K562 (cell line): ENCODE measurements at regions not wholly inside any gene's neighbourhood (a gene's known extent, or its start where the extent isn't known, plus 50 kb on each side); places are given as distances from the start of the nearest gene placed in this dataset.

Experiments used
- C11orf30 ChIP-seq: fragments of 450-650 bp; IDR thresholded peaks from 2 replicates; pipeline ENCODE4 v1.6.1; 2016; ENCODE audit warnings: low read depth, mild to moderate bottlenecking
- EGR1 ChIP-seq: fragments of 450-650 bp; conservative IDR thresholded peaks from 2 replicates; pipeline ENCODE4 v1.6.1; 2017; ENCODE audit warnings: mild to moderate bottlenecking
- JUNB ChIP-seq: fragments of 450-650 bp; formaldehyde crosslinking; conservative IDR thresholded peaks from 2 replicates; pipeline ENCODE4 v1.4.0; 2020; ENCODE audit warnings: mild to moderate bottlenecking
- NRF1 ChIP-seq, 2 experiments: fragments of 450-650 bp; IDR thresholded peaks in 1 of 2; conservative IDR thresholded peaks in 1 of 2; 2 replicates each; pipeline ENCODE4 v1.6.1; 2014; ENCODE audit warnings: mild to moderate bottlenecking in 2 of 2
- PATZ1 ChIP-seq: fragments of 250-450 bp; sonication (Bioruptor Pico); IDR thresholded peaks from 2 replicates; pipeline ENCODE4 v1.5.0; 2020; ENCODE audit warnings: mild to moderate bottlenecking, borderline replicate concordance
- RFX5 ChIP-seq: IDR thresholded peaks from 2 replicates; pipeline ENCODE4 v1.6.1; 2011; ENCODE audit warnings: low read depth, mild to moderate bottlenecking, improper control_type of control experiment, low read length
- SMARCA5 ChIP-seq: fragments of 450-650 bp; IDR thresholded peaks from 2 replicates; pipeline ENCODE4 v1.6.1; 2016
- STAT5B ChIP-seq: fragments of 250-450 bp; sonication (Bioruptor Pico); IDR thresholded peaks from 2 replicates; pipeline ENCODE4 v1.8.0; 2021; ENCODE audit warnings: mild to moderate bottlenecking, inconsistent platforms
- TAF1 ChIP-seq: IDR thresholded peaks from 2 replicates; pipeline ENCODE4 v1.6.1; 2011; ENCODE audit warnings: mild to moderate bottlenecking, low read length, moderate library complexity; ENCODE audit not compliant: insufficient read depth, control insufficient read depth, severe bottlenecking; ENCODE audit errors: extremely low read depth
- ZBED1 ChIP-seq: IDR thresholded peaks from 2 replicates; pipeline ENCODE4 v1.6.1; 2014
- ZNF253 ChIP-seq: fragments of 250-450 bp; sonication (Bioruptor Pico); conservative IDR thresholded peaks from 2 replicates; pipeline ENCODE4 v1.6.1; 2021; ENCODE audit warnings: mild to moderate bottlenecking
- TF ChIP-seq, protein P1 (sequence below): sonication (generic); formaldehyde crosslinking; IDR thresholded peaks from 2 replicates; pipeline ENCODE4 v1.8.1; 2023; ENCODE audit warnings: mild to moderate bottlenecking, missing genetic modification reagents
- TF ChIP-seq, protein P2 (sequence below): fragments of 450-650 bp; IDR thresholded peaks from 2 replicates; pipeline ENCODE4 v1.6.1; 2016; ENCODE audit warnings: mild to moderate bottlenecking, moderate library complexity
- TF ChIP-seq, protein P3 (sequence below), 3 experiments: IDR thresholded peaks in 2 of 3; conservative IDR thresholded peaks in 1 of 3; 2 replicates each; pipeline ENCODE4 v1.5.1; 2011 to 2012; ENCODE audit warnings: low read length in 3 of 3, mild to moderate bottlenecking in 3 of 3, control low read depth in 2 of 3, improper control_type of control experiment in 1 of 3, inconsistent platforms in 1 of 3, low read depth in 1 of 3, mixed read lengths in 1 of 3, moderate library complexity in 1 of 3; ENCODE audit not compliant: insufficient read depth in 2 of 3

- TF ChIP-seq STAT5B (CRISPR knock-in tag) (no peak), JUNB (CRISPR knock-in tag) (no peak), SMARCA5 (no peak), PATZ1 (CRISPR knock-in tag) (no peak), EGR1 (no peak), ZBED1 (no peak), NRF1 (conservative IDR thresholded peaks at IDR 0.05 in 1 of 2, IDR thresholded peaks at IDR 0.05 in 1 of 2) (no peak), TAF1 (no peak), C11orf30 (no peak), RFX5 (no peak), ZNF253 (CRISPR knock-in tag) (no peak)
- TF ChIP-seq, protein P1, sequence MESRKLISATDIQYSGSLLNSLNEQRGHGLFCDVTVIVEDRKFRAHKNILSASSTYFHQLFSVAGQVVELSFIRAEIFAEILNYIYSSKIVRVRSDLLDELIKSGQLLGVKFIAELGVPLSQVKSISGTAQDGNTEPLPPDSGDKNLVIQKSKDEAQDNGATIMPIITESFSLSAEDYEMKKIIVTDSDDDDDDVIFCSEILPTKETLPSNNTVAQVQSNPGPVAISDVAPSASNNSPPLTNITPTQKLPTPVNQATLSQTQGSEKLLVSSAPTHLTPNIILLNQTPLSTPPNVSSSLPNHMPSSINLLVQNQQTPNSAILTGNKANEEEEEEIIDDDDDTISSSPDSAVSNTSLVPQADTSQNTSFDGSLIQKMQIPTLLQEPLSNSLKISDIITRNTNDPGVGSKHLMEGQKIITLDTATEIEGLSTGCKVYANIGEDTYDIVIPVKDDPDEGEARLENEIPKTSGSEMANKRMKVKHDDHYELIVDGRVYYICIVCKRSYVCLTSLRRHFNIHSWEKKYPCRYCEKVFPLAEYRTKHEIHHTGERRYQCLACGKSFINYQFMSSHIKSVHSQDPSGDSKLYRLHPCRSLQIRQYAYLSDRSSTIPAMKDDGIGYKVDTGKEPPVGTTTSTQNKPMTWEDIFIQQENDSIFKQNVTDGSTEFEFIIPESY (CRISPR knock-in tag), result no peak
- TF ChIP-seq, protein P2, sequence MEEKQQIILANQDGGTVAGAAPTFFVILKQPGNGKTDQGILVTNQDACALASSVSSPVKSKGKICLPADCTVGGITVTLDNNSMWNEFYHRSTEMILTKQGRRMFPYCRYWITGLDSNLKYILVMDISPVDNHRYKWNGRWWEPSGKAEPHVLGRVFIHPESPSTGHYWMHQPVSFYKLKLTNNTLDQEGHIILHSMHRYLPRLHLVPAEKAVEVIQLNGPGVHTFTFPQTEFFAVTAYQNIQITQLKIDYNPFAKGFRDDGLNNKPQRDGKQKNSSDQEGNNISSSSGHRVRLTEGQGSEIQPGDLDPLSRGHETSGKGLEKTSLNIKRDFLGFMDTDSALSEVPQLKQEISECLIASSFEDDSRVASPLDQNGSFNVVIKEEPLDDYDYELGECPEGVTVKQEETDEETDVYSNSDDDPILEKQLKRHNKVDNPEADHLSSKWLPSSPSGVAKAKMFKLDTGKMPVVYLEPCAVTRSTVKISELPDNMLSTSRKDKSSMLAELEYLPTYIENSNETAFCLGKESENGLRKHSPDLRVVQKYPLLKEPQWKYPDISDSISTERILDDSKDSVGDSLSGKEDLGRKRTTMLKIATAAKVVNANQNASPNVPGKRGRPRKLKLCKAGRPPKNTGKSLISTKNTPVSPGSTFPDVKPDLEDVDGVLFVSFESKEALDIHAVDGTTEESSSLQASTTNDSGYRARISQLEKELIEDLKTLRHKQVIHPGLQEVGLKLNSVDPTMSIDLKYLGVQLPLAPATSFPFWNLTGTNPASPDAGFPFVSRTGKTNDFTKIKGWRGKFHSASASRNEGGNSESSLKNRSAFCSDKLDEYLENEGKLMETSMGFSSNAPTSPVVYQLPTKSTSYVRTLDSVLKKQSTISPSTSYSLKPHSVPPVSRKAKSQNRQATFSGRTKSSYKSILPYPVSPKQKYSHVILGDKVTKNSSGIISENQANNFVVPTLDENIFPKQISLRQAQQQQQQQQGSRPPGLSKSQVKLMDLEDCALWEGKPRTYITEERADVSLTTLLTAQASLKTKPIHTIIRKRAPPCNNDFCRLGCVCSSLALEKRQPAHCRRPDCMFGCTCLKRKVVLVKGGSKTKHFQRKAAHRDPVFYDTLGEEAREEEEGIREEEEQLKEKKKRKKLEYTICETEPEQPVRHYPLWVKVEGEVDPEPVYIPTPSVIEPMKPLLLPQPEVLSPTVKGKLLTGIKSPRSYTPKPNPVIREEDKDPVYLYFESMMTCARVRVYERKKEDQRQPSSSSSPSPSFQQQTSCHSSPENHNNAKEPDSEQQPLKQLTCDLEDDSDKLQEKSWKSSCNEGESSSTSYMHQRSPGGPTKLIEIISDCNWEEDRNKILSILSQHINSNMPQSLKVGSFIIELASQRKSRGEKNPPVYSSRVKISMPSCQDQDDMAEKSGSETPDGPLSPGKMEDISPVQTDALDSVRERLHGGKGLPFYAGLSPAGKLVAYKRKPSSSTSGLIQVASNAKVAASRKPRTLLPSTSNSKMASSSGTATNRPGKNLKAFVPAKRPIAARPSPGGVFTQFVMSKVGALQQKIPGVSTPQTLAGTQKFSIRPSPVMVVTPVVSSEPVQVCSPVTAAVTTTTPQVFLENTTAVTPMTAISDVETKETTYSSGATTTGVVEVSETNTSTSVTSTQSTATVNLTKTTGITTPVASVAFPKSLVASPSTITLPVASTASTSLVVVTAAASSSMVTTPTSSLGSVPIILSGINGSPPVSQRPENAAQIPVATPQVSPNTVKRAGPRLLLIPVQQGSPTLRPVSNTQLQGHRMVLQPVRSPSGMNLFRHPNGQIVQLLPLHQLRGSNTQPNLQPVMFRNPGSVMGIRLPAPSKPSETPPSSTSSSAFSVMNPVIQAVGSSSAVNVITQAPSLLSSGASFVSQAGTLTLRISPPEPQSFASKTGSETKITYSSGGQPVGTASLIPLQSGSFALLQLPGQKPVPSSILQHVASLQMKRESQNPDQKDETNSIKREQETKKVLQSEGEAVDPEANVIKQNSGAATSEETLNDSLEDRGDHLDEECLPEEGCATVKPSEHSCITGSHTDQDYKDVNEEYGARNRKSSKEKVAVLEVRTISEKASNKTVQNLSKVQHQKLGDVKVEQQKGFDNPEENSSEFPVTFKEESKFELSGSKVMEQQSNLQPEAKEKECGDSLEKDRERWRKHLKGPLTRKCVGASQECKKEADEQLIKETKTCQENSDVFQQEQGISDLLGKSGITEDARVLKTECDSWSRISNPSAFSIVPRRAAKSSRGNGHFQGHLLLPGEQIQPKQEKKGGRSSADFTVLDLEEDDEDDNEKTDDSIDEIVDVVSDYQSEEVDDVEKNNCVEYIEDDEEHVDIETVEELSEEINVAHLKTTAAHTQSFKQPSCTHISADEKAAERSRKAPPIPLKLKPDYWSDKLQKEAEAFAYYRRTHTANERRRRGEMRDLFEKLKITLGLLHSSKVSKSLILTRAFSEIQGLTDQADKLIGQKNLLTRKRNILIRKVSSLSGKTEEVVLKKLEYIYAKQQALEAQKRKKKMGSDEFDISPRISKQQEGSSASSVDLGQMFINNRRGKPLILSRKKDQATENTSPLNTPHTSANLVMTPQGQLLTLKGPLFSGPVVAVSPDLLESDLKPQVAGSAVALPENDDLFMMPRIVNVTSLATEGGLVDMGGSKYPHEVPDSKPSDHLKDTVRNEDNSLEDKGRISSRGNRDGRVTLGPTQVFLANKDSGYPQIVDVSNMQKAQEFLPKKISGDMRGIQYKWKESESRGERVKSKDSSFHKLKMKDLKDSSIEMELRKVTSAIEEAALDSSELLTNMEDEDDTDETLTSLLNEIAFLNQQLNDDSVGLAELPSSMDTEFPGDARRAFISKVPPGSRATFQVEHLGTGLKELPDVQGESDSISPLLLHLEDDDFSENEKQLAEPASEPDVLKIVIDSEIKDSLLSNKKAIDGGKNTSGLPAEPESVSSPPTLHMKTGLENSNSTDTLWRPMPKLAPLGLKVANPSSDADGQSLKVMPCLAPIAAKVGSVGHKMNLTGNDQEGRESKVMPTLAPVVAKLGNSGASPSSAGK, result no peak
- TF ChIP-seq, protein P3, sequence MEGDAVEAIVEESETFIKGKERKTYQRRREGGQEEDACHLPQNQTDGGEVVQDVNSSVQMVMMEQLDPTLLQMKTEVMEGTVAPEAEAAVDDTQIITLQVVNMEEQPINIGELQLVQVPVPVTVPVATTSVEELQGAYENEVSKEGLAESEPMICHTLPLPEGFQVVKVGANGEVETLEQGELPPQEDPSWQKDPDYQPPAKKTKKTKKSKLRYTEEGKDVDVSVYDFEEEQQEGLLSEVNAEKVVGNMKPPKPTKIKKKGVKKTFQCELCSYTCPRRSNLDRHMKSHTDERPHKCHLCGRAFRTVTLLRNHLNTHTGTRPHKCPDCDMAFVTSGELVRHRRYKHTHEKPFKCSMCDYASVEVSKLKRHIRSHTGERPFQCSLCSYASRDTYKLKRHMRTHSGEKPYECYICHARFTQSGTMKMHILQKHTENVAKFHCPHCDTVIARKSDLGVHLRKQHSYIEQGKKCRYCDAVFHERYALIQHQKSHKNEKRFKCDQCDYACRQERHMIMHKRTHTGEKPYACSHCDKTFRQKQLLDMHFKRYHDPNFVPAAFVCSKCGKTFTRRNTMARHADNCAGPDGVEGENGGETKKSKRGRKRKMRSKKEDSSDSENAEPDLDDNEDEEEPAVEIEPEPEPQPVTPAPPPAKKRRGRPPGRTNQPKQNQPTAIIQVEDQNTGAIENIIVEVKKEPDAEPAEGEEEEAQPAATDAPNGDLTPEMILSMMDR (IDR thresholded peaks at IDR 0.05 in 2 of 3, conservative IDR thresholded peaks at IDR 0.05 in 1 of 3; ENCODE audit: insufficient read depth in 2 of 3, low read depth in 1 of 3, low read length in 3 of 3), result no peak
Observed at GRCh38 chr1:80931178-80931577, 869.6 kb upstream of the ADGRL2 start.
